NOMO-1 (cell line): ENCODE measurements at regions not wholly inside any gene's neighbourhood (a gene's known extent, or its start where the extent isn't known, plus 50 kb on each side); places are given as distances from the start of the nearest gene placed in this dataset.

ENCODE experiments used
- DNase-seq, 2 experiments: peaks; one replicate each; lab custom pipeline; 2025; ENCODE audit not compliant: unreplicated experiment in 2 of 2; lab: John Stamatoyannopoulos, UW

GRCh38 chr7:72524037-72524436 is 111.9 kb upstream of the CALN1 start:
- DNase-seq: no peak

DNA sequence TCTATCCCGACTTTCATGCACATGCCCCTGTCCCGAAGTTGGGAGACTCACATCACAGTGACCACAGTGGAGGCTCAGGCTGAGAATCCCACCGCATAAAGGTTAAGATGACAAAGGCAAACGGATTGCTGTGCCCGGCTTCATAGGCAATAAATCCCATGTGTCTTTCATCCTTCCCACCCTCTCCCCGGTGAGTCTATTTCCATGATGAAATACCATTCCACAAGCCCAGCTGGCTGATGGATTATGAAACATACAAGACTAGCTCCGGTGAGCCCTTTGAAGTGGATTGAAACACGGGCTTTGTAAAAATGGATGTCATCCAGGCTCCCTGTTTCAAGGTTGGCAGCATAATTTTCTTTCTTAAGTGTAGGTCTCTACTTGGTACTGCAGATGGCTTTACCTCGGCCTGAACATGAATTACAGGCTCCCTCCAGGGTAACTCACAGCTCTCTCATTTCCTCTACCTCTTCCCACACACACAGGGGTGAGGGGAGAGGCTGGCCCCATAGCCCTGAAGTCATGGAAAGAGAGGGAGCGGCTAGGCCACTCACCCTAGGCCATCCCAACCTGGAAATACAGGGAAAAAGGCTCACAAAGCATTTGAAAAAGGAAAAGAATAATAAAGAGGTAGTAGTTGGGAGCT is 92.0 kb upstream of the CALN1 start:
- DNase-seq: no peak

- no peak for DNase-seq
Observed at GRCh38 chr7:72503644-72504043, 91.5 kb upstream of the CALN1 start.

DNA sequence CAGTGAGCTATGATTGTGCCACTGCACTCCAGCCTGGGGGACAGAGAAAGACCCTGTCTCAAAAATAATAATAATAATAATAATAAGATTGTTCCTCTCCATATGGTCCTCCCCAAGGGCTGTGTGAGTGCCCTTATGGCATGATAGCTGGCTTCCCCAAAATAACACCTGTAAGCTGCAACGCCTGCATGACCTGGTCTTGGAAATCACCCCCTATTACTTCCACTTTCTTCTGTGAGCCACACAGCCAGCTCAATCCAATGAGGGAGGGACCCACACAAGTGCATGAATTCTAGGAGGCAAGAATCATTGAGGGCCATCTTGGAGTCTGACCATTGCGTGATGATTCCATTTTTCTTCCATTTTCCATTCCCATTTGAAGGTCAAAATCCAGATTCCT is 82.7 kb upstream of the CALN1 start:
- no peak for DNase-seq

DNA sequence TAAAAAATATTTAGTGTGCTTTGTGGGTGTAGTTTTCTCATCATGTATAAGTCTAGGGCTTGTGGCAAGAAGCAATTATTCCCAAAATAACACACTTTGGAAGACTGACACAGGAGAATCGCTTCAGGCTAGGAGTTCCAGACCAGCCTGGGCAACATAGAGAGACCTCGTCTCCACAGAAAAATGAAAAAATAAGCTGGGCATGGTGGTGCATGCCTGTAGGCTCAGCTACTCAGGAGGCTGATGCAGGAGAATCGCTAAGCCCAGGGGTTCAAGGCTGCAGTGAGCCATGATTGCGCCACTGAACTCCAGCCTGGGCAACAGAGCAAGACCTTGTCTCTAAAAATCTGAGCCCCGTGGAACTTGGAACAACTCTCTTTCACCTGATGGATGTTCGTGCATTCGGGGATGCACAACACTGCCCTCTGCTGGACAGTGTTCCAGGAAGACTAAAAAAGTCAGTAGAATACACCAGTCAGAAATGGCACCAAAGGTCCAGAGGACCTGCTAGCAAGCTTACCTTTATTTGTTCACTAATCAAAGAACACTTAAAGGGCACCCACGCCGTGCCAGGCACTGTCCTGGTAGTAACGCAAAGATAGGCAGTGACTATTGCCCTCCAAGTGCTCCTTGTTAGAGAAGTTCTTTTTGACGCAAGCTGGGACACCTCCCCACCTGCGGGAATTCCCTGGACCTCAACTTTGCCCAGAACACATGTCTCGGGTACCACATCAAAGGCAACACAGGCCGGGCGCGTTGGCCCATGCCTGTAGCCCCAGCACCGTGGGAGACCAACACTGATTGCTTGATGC is 81.9 kb upstream of the CALN1 start:
- DNase-seq: peak; percentile 12 to 51

DNA sequence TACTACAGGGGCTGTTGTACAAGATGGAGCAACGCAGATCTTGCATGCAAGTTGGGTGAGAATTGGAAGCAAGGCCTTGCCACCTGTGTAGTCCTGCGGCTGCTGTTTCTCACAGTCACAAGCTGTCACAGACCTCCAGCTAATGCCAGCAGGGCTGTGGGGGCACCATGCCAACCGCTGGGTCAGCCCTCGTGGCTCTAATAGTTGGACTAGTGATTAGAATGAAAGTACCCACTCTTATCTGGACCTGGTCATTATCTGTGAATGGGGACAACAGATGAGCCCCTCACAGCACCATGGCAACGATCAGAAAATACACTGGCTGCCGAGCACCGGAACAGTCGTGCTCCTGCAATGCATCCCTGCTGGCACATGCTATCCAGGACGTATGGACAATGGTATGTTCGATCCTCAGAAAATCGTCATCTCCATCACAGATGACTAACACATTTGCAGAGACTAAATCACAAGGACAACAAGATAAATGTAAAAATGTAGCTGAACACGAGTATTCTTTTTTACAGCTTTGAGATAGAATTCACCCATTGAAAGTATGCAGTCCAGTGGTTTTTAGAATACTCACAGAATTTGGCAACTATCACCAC is 80.4 kb upstream of the CALN1 start:
- DNase-seq: no peak

GRCh38 chr7:72490301-72490700 is 78.2 kb upstream of the CALN1 start:
- DNase-seq: no peak

GRCh38 chr7:72481934-72482333 is 69.8 kb upstream of the CALN1 start:
- no peak for DNase-seq

GRCh38 chr7:72476608-72477305 is 64.6 kb upstream of the CALN1 start:
- no peak for DNase-seq

DNA sequence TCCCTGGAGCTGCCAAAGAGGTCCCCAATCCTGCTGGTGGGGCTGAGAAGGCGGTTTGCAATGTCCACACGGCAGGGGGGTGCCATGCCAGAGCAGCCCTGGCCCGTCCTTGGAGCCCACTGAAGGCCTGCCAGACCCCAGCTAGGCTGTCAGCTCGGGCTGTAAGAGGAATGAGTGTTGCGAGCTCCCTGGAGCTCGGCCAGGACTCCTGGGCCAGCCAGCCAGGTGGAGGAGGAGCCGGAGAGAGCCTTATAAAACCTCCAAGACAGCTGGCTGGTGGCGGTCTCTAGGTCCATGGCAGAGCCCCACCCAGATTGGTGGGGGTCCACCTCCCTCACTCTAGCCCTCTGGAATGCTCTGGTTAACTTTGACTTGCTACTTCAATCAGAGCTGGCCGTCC is 55.1 kb upstream of the CALN1 start:
- no peak for DNase-seq

DNA sequence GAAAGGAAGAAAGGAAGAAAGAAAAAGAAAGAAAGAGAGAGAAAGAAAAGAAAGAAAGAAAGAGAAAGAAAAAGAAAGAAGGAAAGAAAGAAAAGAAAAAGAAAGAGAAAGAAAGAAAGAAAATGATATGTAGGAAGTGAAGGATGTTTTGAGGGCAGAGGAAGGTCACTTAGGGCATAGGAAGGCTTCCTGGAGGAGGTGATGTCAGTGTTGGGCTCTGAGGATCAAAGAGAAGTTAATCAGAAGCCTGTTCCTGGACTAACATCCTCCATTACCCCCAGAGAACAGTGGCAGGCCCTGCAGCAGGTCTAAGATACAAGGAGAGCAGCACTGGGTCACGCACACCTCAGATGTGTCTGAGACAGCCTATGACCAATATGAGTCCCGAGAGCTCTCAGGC is 54.7 kb upstream of the CALN1 start:
- no peak for DNase-seq

- DNase-seq: no peak
Observed at GRCh38 chr7:72465521-72465920, 53.4 kb upstream of the CALN1 start.

DNA sequence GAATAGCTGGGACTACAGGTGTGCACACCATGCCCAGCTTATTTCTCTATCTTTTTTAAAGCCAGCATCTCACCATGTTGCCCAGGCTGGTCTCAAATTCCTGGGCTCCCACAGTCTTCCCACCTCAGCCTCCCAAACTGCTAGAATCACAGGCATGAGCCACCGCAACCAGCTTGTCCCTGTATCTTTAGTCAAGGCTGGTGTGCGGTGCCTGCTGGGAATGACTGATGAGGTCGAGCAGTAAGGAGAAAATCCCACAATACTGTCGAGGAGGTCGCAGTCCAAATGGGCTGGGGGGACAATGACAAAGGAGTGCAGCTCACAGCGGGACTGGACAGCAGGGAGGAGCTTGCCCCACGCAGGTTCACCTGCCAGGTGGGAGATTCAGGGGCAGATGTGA is 50.2 kb upstream of the CALN1 start:
- no peak for DNase-seq
